K562 (cell line): ENCODE measurements at regions not wholly inside any gene's neighbourhood (a gene's known extent, or its start where the extent isn't known, plus 50 kb on each side); places are given as distances from the start of the nearest gene placed in this dataset.

ENCODE experiments used
- ATAC-seq: fragments of 200-7000 bp; cut with Tn5 transposase; 3 replicates; pipeline ENCODE4 v1.9.1; 2020; ENCODE audit warnings: moderate library complexity
- BruUV-seq: library from RNA; stranded (reverse); fragments of 400-500 nt; replicated peaks from 2 replicates; lab custom pipeline; 2021; lab: Mats Ljungman, UMichigan
- CTCF ChIA-PET: fragments of 300-600 bp; formaldehyde crosslinking; extraction: SDS; loops from one replicate; lab custom pipeline; 2021; ENCODE audit warnings: low intra/inter-chr PET ratio; lab: Yijun Ruan, JAX
- POLR2A ChIA-PET: fragments of 300-600, 350-650 bp; sonication (Branson Sonifier 250); formaldehyde crosslinking; extraction: SDS; loops from one replicate; lab custom pipeline; 2021; ENCODE audit warnings: antibody characterized with exemption, inconsistent platforms; lab: Yijun Ruan, JAX
- DNase-seq, 4 experiments: peaks; one replicate each; pipeline versions ENCODE4 v3.0.0 to v3.0.0-alpha.2; 2011 to 2018; ENCODE audit warnings: low spot score in 3 of 4, mixed read lengths in 3 of 4; ENCODE audit errors: extremely low read depth in 1 of 4
- FAIRE-seq: peaks from 2 replicates; lab custom pipeline; 2011; peaks lifted over from hg19 to GRCh38; lab: Jason Lieb, UNC
- H2AFZ ChIP-seq: 2 replicates; pipeline ENCODE4 v1.6.0; 2011; ENCODE audit warnings: low read depth, low read length, control low read depth, inconsistent platforms
- H3K27ac ChIP-seq: fragments of 200-600 bp; 3 replicates; pipeline ENCODE4 v1.8.0; 2011; ENCODE audit warnings: low read depth, mild to moderate bottlenecking, control low read depth, inconsistent platforms, low read length, moderate library complexity, mixed read lengths; ENCODE audit errors: extremely low read depth
- H3K27me3 ChIP-seq, 2 experiments: fragments of 300-600 bp in 1 of 2; 2 replicates in 1 of 2; 3 replicates in 1 of 2; pipeline versions ENCODE4 v1.6.0 to v1.8.0; 2011; ENCODE audit warnings: inconsistent platforms in 2 of 2, low read length in 2 of 2, mild to moderate bottlenecking in 1 of 2, mixed read lengths in 1 of 2, moderate library complexity in 1 of 2; ENCODE audit not compliant: control insufficient read depth in 2 of 2, insufficient read depth in 2 of 2
- H3K36me3 ChIP-seq: fragments of 300-600 bp; 3 replicates; pipeline ENCODE4 v1.8.0; 2011; ENCODE audit warnings: mild to moderate bottlenecking, low read length, inconsistent platforms; ENCODE audit not compliant: control insufficient read depth, insufficient read depth
- H3K4me1 ChIP-seq, 2 experiments: fragments of 200-600 bp in 1 of 2; replicated peaks in 1 of 2; 2 replicates in 1 of 2; 3 replicates in 1 of 2; pipeline versions ENCODE4 v1.5.1 to v1.8.0; 2011; ENCODE audit warnings: inconsistent platforms in 2 of 2, low read length in 2 of 2, mild to moderate bottlenecking in 1 of 2, mixed read lengths in 1 of 2, moderate library complexity in 1 of 2; ENCODE audit not compliant: control insufficient read depth in 2 of 2, insufficient read depth in 2 of 2
- H3K4me2 ChIP-seq: 2 replicates; pipeline ENCODE4 v1.6.1; 2011; ENCODE audit warnings: low read length, control low read depth, inconsistent platforms, mixed read lengths; ENCODE audit not compliant: insufficient read depth
- H3K4me3 ChIP-seq: fragments of 200-600 bp; sonication (generic), shearing (Covaris generic); 2 replicates; pipeline ENCODE4 v1.5.1; 2016; ENCODE audit warnings: control low read depth, inconsistent platforms
- H3K79me2 ChIP-seq: fragments of 200-600 bp; 3 replicates; pipeline ENCODE4 v1.8.0; 2011; ENCODE audit warnings: low read length, inconsistent platforms; ENCODE audit not compliant: control insufficient read depth, insufficient read depth
- H3K9ac ChIP-seq, 2 experiments: 2 replicates each; pipeline versions ENCODE4 v1.6.0 to v1.6.1; 2011; ENCODE audit warnings: low read depth in 2 of 2, low read length in 2 of 2, control low read depth in 1 of 2, inconsistent platforms in 1 of 2, mild to moderate bottlenecking in 1 of 2, mixed read lengths in 1 of 2; ENCODE audit not compliant: insufficient read depth in 1 of 2
- H3K9me1 ChIP-seq: one replicate; pipeline ENCODE4 v1.6.0; 2011; ENCODE audit warnings: inconsistent platforms, mild to moderate bottlenecking, low read length, moderate library complexity; ENCODE audit not compliant: control insufficient read depth, insufficient read depth
- H3K9me3 ChIP-seq: replicated peaks from 2 replicates; pipeline ENCODE4 v1.5.1; 2011; ENCODE audit warnings: low read depth, low read length, inconsistent platforms; ENCODE audit not compliant: control insufficient read depth, insufficient read depth
- H4K20me1 ChIP-seq: replicated peaks from 2 replicates; pipeline ENCODE4 v1.6.1; 2011; ENCODE audit warnings: low read length, inconsistent platforms, mixed read lengths; ENCODE audit not compliant: control insufficient read depth, insufficient read depth
- HMGN3 ChIP-seq: IDR thresholded peaks from 2 replicates; pipeline ENCODE4 v1.6.1; 2011; ENCODE audit warnings: borderline replicate concordance, low read depth, mild to moderate bottlenecking, mixed read lengths, low read length; ENCODE audit not compliant: insufficient read length; ENCODE audit errors: extremely low read depth
- MTA1 ChIP-seq: fragments of 450-650 bp; IDR thresholded peaks from 2 replicates; pipeline ENCODE4 v1.6.1; 2017; ENCODE audit warnings: borderline replicate concordance
- NR4A1 ChIP-seq, 2 experiments: fragments of 250-450 bp in 1 of 2; fragments of 450-650 bp in 1 of 2; sonication (Bioruptor Pico) in 1 of 2; IDR thresholded peaks; 2 replicates each; pipeline versions ENCODE4 v1.4.0 to v1.6.1; 2016 to 2020; ENCODE audit warnings: mild to moderate bottlenecking in 2 of 2, missing compliant biosample characterization in 1 of 2, missing genetic modification characterization in 1 of 2, moderate library complexity in 1 of 2
- TRIM24 ChIP-seq, 2 experiments: fragments of 450-650 bp; IDR thresholded peaks; 2 replicates each; pipeline ENCODE4 v1.6.1; 2016
- ZBED1 ChIP-seq: IDR thresholded peaks from 2 replicates; pipeline ENCODE4 v1.6.1; 2014
- ZBTB43 ChIP-seq: sonication (generic); formaldehyde crosslinking; IDR thresholded peaks from 2 replicates; pipeline ENCODE4 v1.8.0; 2023; ENCODE audit warnings: mild to moderate bottlenecking, missing genetic modification reagents
- WGBS: fragments of 100-300 bp; shearing (Covaris generic); methylation state at CpG from one replicate; pipeline ENCODE4 v1.1.6; 2016; ENCODE audit warnings: low coverage, mixed read lengths; ENCODE audit not compliant: insufficient coverage; ENCODE audit errors: missing lambda C conversion rate; 5-methylcytosine and 5-hydroxymethylcytosine counted together
- in situ Hi-C: fragments of 300-500 bp; cut with MboI; formaldehyde crosslinking; loops from 4 replicates; pipeline ENCODE4 v1.15.0; 2018; ENCODE audit warnings: inconsistent platforms, mixed read lengths
- intact Hi-C: fragments of 100-400 bp; cut with micrococcal nuclease; formaldehyde crosslinking; loops from 2 replicates; pipeline ENCODE4 v1.14.2; 2022

- no peak overlapping the region for H3K9ac ChIP-seq
- CTCF ChIA-PET, result no interaction called here
- intact Hi-C loops (no loop called here), in situ Hi-C loops (no loop called here)
- no peak overlapping the region for H3K27ac ChIP-seq
- H3K9me1 ChIP-seq, result no peaks in the 10 kb centered on the region
- no peaks in the 10 kb centered on the region for H3K27me3 ChIP-seq
- no peak for TF ChIP-seq NR4A1 (CRISPR knock-in tag; IDR thresholded peaks at IDR 0.05)
- TF ChIP-seq NR4A1 (tag; IDR thresholded peaks at IDR 0.05), result no peak
- no peak for TF ChIP-seq HMGN3
- no peak for TF ChIP-seq ZBED1
- TF ChIP-seq MTA1, result no peak
- TF ChIP-seq ZBTB43, result no peak
- TF ChIP-seq TRIM24 (IDR thresholded peaks at IDR 0.05), result no peak
- H3K4me1 ChIP-seq, result no peaks in the 10 kb centered on the region
- H3K9me3 ChIP-seq, result no peaks in the 10 kb centered on the region
- 0% methylated on average over 4 of the region's 4 CpGs for WGBS
- H3K4me2 ChIP-seq, result no peak overlapping the region
- BruUV-seq, result no TSS peak
- FAIRE-seq (no peak), DNase-seq (no peak), ATAC-seq (no peak)
- no peaks in the 10 kb centered on the region for H3K36me3 ChIP-seq
- H3K79me2 ChIP-seq, result no peaks in the 10 kb centered on the region
- POLR2A ChIA-PET, result no interaction called here
- no peaks in the 10 kb centered on the region for H4K20me1 ChIP-seq
- H3K4me3 ChIP-seq, result no peak overlapping the region
- H2AFZ ChIP-seq, result no peak overlapping the region
These were observed 363.7 kb upstream of the SPHKAP start for GRCh38 chr2:228545041-228545747.
